ENCODE measurements at regions not wholly inside any gene's neighbourhood (a gene's known extent, or its start where the extent isn't known, plus 50 kb on each side); places are given as distances from the start of the nearest gene placed in this dataset.
"Not testable (repeated sequence)": the region's sequence is repeated elsewhere in the genome, so short reads cannot be mapped to it uniquely, and the experiment has no call there.

DNA sequence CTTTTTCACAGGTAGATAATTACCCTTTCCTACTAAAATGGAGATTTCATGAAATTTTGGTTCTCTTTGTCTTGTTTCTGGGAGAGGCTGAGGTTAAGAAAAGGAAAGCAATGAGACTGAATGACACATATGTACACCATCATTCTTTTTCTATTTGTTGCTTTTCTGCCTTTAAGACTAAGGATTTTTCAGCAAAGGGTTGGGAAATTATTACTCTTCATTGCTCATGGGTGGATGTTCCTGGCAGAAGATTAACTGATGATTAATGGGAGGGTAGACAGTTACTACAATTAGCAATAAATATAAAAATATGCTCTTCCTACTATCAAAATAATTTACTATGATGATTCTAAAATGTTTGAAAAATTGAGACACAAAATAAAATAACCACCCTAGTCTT lies 316.5 kb upstream of the USP24 start:
- ATAC-seq (replicated peaks in 1 of 2) (no peak), DNase-seq (no peak)
- Mint-ChIP-seq H3K36me3 (ENCODE audit: insufficient read depth in 2 of 2) (no peaks in the 10 kb centered on the region), H3K4me3 (no peak overlapping the region), H3K4me1 (ENCODE audit: low read depth) (no peaks in the 10 kb centered on the region), H3K9me3 (no peaks in the 10 kb centered on the region), H3K27ac (no peak overlapping the region), H3K27me3 (ENCODE audit: low read depth) (peaks cover 9% of the 10 kb centered on the region)

DNA sequence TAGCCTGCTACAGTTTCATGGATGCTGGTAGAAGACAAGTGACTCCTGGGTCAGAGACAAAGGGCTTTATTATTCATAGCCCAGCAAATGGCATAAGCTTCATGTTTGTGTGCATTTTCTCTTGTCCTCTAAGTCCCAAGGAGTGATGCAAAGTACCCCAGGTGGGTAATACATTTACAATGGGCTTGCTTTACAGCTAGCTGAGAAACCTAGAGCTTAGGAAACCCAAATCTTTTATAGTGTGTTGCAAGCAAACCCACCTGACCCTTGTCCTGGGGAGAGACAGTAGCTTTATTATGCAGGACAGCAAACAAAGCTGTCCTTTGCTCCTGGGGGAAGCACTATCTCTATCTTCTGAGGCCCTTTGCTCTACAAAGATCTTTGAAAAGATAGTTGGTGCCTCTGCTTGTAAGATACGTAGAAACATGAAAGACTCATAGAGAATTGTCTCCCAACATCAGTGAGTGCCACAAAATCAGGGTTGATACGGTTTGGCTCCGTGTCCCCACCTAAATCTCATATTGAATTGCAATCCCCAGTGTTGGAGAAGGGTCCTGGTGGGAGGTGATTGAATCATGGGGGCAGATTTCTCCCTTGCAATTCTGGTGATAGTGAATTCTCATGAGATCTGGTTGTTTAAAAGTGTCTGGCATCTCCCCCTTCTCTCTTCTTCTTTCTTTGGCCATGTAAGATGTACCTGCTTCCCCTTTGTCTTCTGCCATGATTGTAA lies 315.8 kb upstream of the USP24 start:
- Mint-ChIP-seq H3K4me3 (no peak overlapping the region), H3K27me3 (ENCODE audit: low read depth) (peaks cover 9% of the 10 kb centered on the region), H3K36me3 (ENCODE audit: insufficient read depth in 2 of 2) (no peaks in the 10 kb centered on the region), H3K27ac (no peak overlapping the region), H3K4me1 (ENCODE audit: low read depth) (no peaks in the 10 kb centered on the region), H3K9me3 (no peaks in the 10 kb centered on the region)
- DNase-seq, result no peak
- no peak for ATAC-seq (replicated peaks in 1 of 2)

DNA sequence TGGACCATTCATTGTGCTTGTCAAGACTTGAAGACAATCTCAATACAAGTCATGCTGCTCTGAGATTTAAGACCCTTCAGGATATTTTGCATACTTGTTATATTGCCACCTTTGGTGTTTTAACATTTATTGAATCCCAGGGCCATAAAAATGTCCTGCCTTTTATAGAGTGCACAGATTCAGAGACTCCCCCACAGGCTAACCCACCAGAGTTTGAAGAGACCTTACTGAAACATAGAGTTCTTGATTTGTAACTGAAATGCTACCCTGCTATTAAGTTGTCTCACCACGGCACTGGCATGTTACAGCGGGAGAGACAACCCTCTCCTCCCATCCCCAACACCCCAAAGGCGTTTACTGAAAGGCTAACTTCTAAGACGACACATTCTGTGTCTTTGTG lies 313.9 kb upstream of the USP24 start:
- no peak overlapping the region for H3K4me3 Mint-ChIP-seq
- peaks cover 9% of the 10 kb centered on the region for H3K27me3 Mint-ChIP-seq (ENCODE audit: low read depth)
- H3K36me3 Mint-ChIP-seq (ENCODE audit: insufficient read depth in 2 of 2), result no peaks in the 10 kb centered on the region
- ATAC-seq (replicated peaks in 1 of 2), result no peak
- no peak overlapping the region for H3K27ac Mint-ChIP-seq
- no peak for DNase-seq
- no peaks in the 10 kb centered on the region for H3K4me1 Mint-ChIP-seq (ENCODE audit: low read depth)
- no peaks in the 10 kb centered on the region for H3K9me3 Mint-ChIP-seq

GRCh38 chr1:55527831-55528230 lies 312.7 kb upstream of the USP24 start:
- Mint-ChIP-seq H3K27ac (no peak overlapping the region), H3K9me3 (no peaks in the 10 kb centered on the region), H3K27me3 (ENCODE audit: low read depth) (peaks cover 9% of the 10 kb centered on the region), H3K4me3 (no peak overlapping the region), H3K36me3 (ENCODE audit: insufficient read depth in 2 of 2) (no peaks in the 10 kb centered on the region), H3K4me1 (ENCODE audit: low read depth) (no peaks in the 10 kb centered on the region)
- no peak for ATAC-seq (replicated peaks in 1 of 2)
- DNase-seq, result no peak

- Mint-ChIP-seq H3K4me1 (ENCODE audit: low read depth) (no peaks in the 10 kb centered on the region), H3K27me3 (ENCODE audit: low read depth) (peaks cover 8% of the 10 kb centered on the region), H3K27ac (no peak overlapping the region), H3K36me3 (ENCODE audit: insufficient read depth in 2 of 2) (no peaks in the 10 kb centered on the region), H3K4me3 (no peak overlapping the region), H3K9me3 (no peaks in the 10 kb centered on the region)
- no peak for ATAC-seq (replicated peaks in 1 of 2)
- no peak for DNase-seq
These were observed 311.6 kb upstream of the USP24 start for GRCh38 chr1:55526716-55527115.

DNA sequence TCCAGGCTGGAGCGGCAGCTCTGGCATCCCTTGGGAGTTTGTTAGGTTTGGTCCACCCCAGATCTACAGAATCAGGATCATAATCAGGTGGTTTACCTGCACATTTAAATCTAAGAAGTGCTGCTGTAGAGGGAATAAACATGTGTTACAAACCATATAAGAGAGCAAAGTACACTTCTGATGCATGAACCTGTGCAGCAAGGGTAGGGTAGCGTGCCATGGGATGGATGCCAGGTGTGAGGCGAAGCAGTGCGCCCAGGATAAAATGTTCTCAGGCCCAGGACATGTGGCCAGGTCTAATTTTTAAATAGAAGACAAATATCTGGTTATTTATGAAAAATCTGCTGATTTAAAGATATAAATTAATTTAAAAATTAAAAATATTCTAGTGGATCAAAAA lies 308.8 kb upstream of the USP24 start:
- H3K27ac Mint-ChIP-seq, result no peak overlapping the region
- H3K4me1 Mint-ChIP-seq (ENCODE audit: low read depth), result no peaks in the 10 kb centered on the region
- peaks cover under 1% of the 10 kb centered on the region for H3K27me3 Mint-ChIP-seq (ENCODE audit: low read depth)
- H3K4me3 Mint-ChIP-seq, result no peak overlapping the region
- no peak for ATAC-seq (replicated peaks in 1 of 2)
- no peaks in the 10 kb centered on the region for H3K9me3 Mint-ChIP-seq
- DNase-seq, result no peak
- H3K36me3 Mint-ChIP-seq (ENCODE audit: insufficient read depth in 2 of 2), result no peaks in the 10 kb centered on the region

DNA sequence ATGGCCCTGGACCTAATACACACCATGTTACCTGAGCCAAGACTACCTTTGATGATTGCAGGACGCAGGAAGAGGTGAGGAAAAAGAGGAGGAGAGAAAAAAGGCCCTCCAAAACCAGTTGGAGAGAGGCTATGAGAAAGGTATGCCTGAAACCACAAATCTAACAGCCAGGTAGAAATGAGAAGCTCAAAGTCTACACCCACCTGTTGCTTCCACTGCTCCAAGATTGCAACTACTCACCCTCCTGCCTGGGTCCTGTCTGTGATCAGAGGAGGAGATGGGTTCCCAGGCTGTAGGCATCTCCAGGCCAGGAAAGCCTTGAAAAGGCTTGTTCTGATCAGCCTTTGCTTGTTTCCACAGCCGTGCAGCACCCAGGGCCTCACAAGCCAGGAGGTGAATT lies 307.8 kb upstream of the USP24 start:
- no peaks in the 10 kb centered on the region for H3K4me1 Mint-ChIP-seq (ENCODE audit: low read depth)
- no peak overlapping the region for H3K4me3 Mint-ChIP-seq
- no peaks in the 10 kb centered on the region for H3K9me3 Mint-ChIP-seq
- ATAC-seq (replicated peaks in 1 of 2) (no peak), DNase-seq (no peak)
- H3K27me3 Mint-ChIP-seq (ENCODE audit: low read depth), result peaks cover 11% of the 10 kb centered on the region
- no peaks in the 10 kb centered on the region for H3K36me3 Mint-ChIP-seq (ENCODE audit: insufficient read depth in 2 of 2)
- no peak overlapping the region for H3K27ac Mint-ChIP-seq

DNA sequence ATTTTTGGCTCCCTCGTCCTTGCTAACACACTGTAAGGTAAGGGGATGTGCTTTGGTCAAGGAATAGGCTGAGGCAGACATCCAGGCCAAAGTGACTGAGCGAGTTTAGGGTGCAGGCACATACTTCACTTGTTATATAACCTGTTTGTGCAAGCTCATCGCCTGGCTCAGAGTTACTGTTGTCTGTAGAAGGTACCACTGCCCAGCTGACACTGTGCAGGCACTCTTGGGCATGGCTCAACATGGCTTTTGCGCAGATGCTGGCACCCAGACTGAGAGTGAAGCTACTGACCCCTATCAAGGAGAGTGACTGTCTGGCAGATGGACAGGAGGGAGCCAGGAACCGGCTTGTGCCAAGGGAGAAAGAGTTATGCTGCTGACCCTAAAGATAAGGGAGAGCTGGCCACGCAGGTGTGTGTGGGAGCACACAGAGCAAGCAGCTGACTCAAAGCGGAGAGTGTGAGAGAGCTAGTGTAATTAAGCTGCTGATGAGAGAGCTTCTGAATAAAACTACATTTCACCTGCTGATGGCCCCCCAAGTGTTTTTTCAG lies 307.3 kb upstream of the USP24 start:
- Mint-ChIP-seq H3K27ac (no peak overlapping the region), H3K4me1 (ENCODE audit: low read depth) (no peaks in the 10 kb centered on the region), H3K27me3 (ENCODE audit: low read depth) (peaks cover 16% of the 10 kb centered on the region), H3K36me3 (ENCODE audit: insufficient read depth in 2 of 2) (no peaks in the 10 kb centered on the region), H3K9me3 (no peaks in the 10 kb centered on the region), H3K4me3 (no peak overlapping the region)
- ATAC-seq (replicated peaks in 1 of 2) (no peak), DNase-seq (no peak)

DNA sequence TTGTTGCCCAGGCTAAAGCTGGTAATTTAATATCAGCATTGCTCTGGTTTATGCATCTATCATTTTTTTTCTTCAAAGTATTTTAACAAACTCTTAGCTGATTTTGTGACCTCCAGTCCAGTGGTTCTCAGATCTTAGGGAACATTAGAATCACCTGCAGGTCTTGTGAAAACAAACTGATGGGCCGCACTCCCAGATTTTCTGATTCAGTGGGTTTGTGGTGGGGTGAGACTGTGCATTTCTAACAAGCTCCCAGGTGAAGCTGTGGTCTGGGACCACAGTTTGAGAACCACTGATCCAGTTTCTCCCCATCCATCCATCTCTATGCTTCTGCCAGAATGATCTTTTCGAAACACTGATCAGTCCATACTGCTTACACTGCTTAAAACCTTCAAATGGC lies 305.7 kb upstream of the USP24 start:
- Mint-ChIP-seq H3K4me1 (ENCODE audit: low read depth) (no peaks in the 10 kb centered on the region), H3K4me3 (no peak overlapping the region), H3K27me3 (ENCODE audit: low read depth) (peaks cover 24% of the 10 kb centered on the region), H3K27ac (no peak overlapping the region), H3K9me3 (no peaks in the 10 kb centered on the region), H3K36me3 (ENCODE audit: insufficient read depth in 2 of 2) (no peaks in the 10 kb centered on the region)
- ATAC-seq (replicated peaks in 1 of 2) (no peak), DNase-seq (no peak)

- Mint-ChIP-seq H3K4me1 (ENCODE audit: low read depth) (no peaks in the 10 kb centered on the region), H3K27me3 (ENCODE audit: low read depth) (peaks cover 24% of the 10 kb centered on the region), H3K36me3 (ENCODE audit: insufficient read depth in 2 of 2) (no peaks in the 10 kb centered on the region), H3K9me3 (no peaks in the 10 kb centered on the region), H3K4me3 (no peak overlapping the region), H3K27ac (no peak overlapping the region)
- DNase-seq, result no peak
- ATAC-seq (replicated peaks in 1 of 2), result no peak
These were observed 304.9 kb upstream of the USP24 start for GRCh38 chr1:55519937-55520683.

GRCh38 chr1:55519276-55519675 lies 304.1 kb upstream of the USP24 start:
- no peaks in the 10 kb centered on the region for H3K36me3 Mint-ChIP-seq (ENCODE audit: insufficient read depth in 2 of 2)
- H3K9me3 Mint-ChIP-seq, result no peaks in the 10 kb centered on the region
- DNase-seq, result no peak
- no peak for ATAC-seq (replicated peaks in 1 of 2)
- no peaks in the 10 kb centered on the region for H3K4me1 Mint-ChIP-seq (ENCODE audit: low read depth)
- H3K27ac Mint-ChIP-seq, result no peak overlapping the region
- peaks cover 24% of the 10 kb centered on the region for H3K27me3 Mint-ChIP-seq (ENCODE audit: low read depth)
- H3K4me3 Mint-ChIP-seq, result no peak overlapping the region

DNA sequence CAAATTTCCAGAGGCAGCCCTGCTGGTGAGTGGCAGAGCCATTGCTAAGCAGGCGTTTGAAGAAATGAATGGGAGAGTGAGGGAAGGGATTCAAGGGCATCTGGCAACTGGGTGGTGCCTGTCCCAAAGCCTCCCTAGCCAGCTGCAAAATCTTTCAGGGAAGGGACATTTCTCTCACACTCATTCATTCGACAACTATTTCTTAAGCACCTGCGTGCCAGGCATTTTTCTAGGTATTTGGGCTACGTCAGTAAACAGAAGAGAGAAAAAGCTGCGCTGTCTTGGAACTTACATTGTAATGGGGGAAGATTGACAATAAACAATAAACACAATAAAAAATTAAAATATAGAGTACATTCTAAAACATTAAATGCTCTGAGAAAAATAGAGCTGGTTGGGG lies 301.9 kb upstream of the USP24 start:
- H3K4me1 Mint-ChIP-seq (ENCODE audit: low read depth), result no peaks in the 10 kb centered on the region
- peaks cover 24% of the 10 kb centered on the region for H3K27me3 Mint-ChIP-seq (ENCODE audit: low read depth)
- H3K9me3 Mint-ChIP-seq, result no peaks in the 10 kb centered on the region
- no peak overlapping the region for H3K4me3 Mint-ChIP-seq
- H3K27ac Mint-ChIP-seq, result no peak overlapping the region
- ATAC-seq (replicated peaks in 1 of 2) (no peak), DNase-seq (no peak)
- no peaks in the 10 kb centered on the region for H3K36me3 Mint-ChIP-seq (ENCODE audit: insufficient read depth in 2 of 2)

GRCh38 chr1:55514571-55514970 lies 299.4 kb upstream of the USP24 start:
- H3K4me3 Mint-ChIP-seq; H3K4me1 Mint-ChIP-seq (ENCODE audit: low read depth); ATAC-seq (replicated peaks in 1 of 2); H3K27ac Mint-ChIP-seq; H3K9me3 Mint-ChIP-seq; DNase-seq; H3K36me3 Mint-ChIP-seq (ENCODE audit: insufficient read depth in 2 of 2): not testable (repeated sequence)
- H3K27me3 Mint-ChIP-seq (ENCODE audit: low read depth), result peaks cover 24% of the 10 kb centered on the region

All from activated T-cell treated with anti-CD3 and anti-CD28 coated beads, Interleukin-2, amount 50 U/mL, for 72 hours (primary cell).